ENCODE measurements at regions not wholly inside any gene's neighbourhood (a gene's known extent, or its start where the extent isn't known, plus 50 kb on each side); places are given as distances from the start of the nearest gene placed in this dataset.
A peak's percentile ranks its signal among the peaks of the same experiment; 100 is the strongest.
"Not testable (repeated sequence)": the region's sequence is repeated elsewhere in the genome, so short reads cannot be mapped to it uniquely, and the experiment has no call there.

- DNase-seq (ENCODE audit: low read depth in 1 of 2, low spot score in 1 of 2) = no peak
Observed at GRCh38 chrX:101823236-101823635, 108.6 kb downstream of the ZMAT1 start.

GRCh38 chrX:101817739-101818138, 114.1 kb downstream of the ZMAT1 start:
- not testable (repeated sequence) for DNase-seq (ENCODE audit: low read depth in 1 of 2, low spot score in 1 of 2)

- DNase-seq (ENCODE audit: low read depth in 1 of 2, low spot score in 1 of 2) = no peak
Observed at GRCh38 chrX:101813200-101813599, 118.6 kb downstream of the ZMAT1 start.

GRCh38 chrX:101803451-101803850, 128.4 kb downstream of the ZMAT1 start:
- DNase-seq (ENCODE audit: low read depth in 1 of 2, low spot score in 1 of 2) = no peak

GRCh38 chrX:101799387-101799786, 132.4 kb downstream of the ZMAT1 start:
- DNase-seq (ENCODE audit: low read depth in 1 of 2, low spot score in 1 of 2) = peak; percentile 23 to 32

- no peak for DNase-seq (ENCODE audit: low read depth in 1 of 2, low spot score in 1 of 2)
Observed at GRCh38 chrX:101787934-101788333, 128.3 kb upstream of the ARMCX2 start.

GRCh38 chrX:101785142-101785541, 125.5 kb upstream of the ARMCX2 start:
- no peak for DNase-seq (ENCODE audit: low read depth in 1 of 2, low spot score in 1 of 2)

- DNase-seq (ENCODE audit: low read depth in 1 of 2, low spot score in 1 of 2) = not testable (repeated sequence)
Observed at GRCh38 chrX:101780421-101780820, 120.8 kb upstream of the ARMCX2 start.

GRCh38 chrX:101774340-101774739, 114.7 kb upstream of the ARMCX2 start:
- no peak for DNase-seq (ENCODE audit: low read depth in 1 of 2, low spot score in 1 of 2)

GRCh38 chrX:101764538-101764937, 104.9 kb upstream of the ARMCX2 start:
- DNase-seq (ENCODE audit: low read depth in 1 of 2, low spot score in 1 of 2) = no peak

GRCh38 chrX:101759000-101759399, 99.3 kb upstream of the ARMCX2 start:
- DNase-seq (ENCODE audit: low read depth in 1 of 2, low spot score in 1 of 2) = no peak

GRCh38 chrX:101750744-101751143, 91.1 kb upstream of the ARMCX2 start:
- DNase-seq (ENCODE audit: low read depth in 1 of 2, low spot score in 1 of 2) = no peak

- DNase-seq (ENCODE audit: low read depth in 1 of 2, low spot score in 1 of 2) = no peak
Observed at GRCh38 chrX:101749436-101749835, 89.8 kb upstream of the ARMCX2 start.

GRCh38 chrX:101745046-101745445, 85.4 kb upstream of the ARMCX2 start:
- no peak for DNase-seq (ENCODE audit: low read depth in 1 of 2, low spot score in 1 of 2)

GRCh38 chrX:101744085-101744484, 84.4 kb upstream of the ARMCX2 start:
- DNase-seq (ENCODE audit: low read depth in 1 of 2, low spot score in 1 of 2) = no peak

GRCh38 chrX:101740642-101741041, 81.0 kb upstream of the ARMCX2 start:
- no peak for DNase-seq (ENCODE audit: low read depth in 1 of 2, low spot score in 1 of 2)

- not testable (repeated sequence) for DNase-seq (ENCODE audit: low read depth in 1 of 2, low spot score in 1 of 2)
Observed at GRCh38 chrX:101738867-101739266, 79.2 kb upstream of the ARMCX2 start.

GRCh38 chrX:101738411-101738810, 78.8 kb upstream of the ARMCX2 start:
- DNase-seq (ENCODE audit: low read depth in 1 of 2, low spot score in 1 of 2) = not testable (repeated sequence)

GRCh38 chrX:101736651-101737050, 77.0 kb upstream of the ARMCX2 start:
- DNase-seq (ENCODE audit: low read depth in 1 of 2, low spot score in 1 of 2) = no peak

- DNase-seq (ENCODE audit: low read depth in 1 of 2, low spot score in 1 of 2) = no peak
Observed at GRCh38 chrX:101732870-101733269, 73.2 kb upstream of the ARMCX2 start.

- no peak for DNase-seq (ENCODE audit: low read depth in 1 of 2, low spot score in 1 of 2)
Observed at GRCh38 chrX:101729986-101730385, 70.3 kb upstream of the ARMCX2 start.
